ENCODE measurements at regions not wholly inside any gene's neighbourhood (a gene's known extent, or its start where the extent isn't known, plus 50 kb on each side); places are given as distances from the start of the nearest gene placed in this dataset.

GRCh38 chr5:174424219-174425053 is 299.9 kb upstream of the MSX2 start:
- in situ Hi-C loops (cut with MboI; ENCODE audit: low sequenced_read_pairs) = loop anchor here (25.0 kb wide), 1 partner anchor 513 kb away; no protein-coding TSS in a partner anchor
- Histone ChIP-seq H3K27me3 (ENCODE audit: low read depth) (peaks cover 7% of the 10 kb centered on the region; the same call in 1 of the 2 replicates), H3K4me1 (no peaks in the 10 kb centered on the region)

GRCh38 chr5:174425271-174425963 is 299.0 kb upstream of the MSX2 start:
- Histone ChIP-seq H3K9me3 (no peaks in the 10 kb centered on the region), H3K27me3 (ENCODE audit: low read depth) (peaks cover 7% of the 10 kb centered on the region), H3K4me3 (no peak overlapping the region), H3K4me1 (no peaks in the 10 kb centered on the region), H3K36me3 (replicated peaks) (no peaks in the 10 kb centered on the region)
- no peak for DNase-seq (ENCODE audit: low spot score in 2 of 2)
- in situ Hi-C loops (cut with MboI; ENCODE audit: low sequenced_read_pairs) = no loop called here

More at GRCh38 chr5:174424219-174425053, 299.9 kb upstream of the MSX2 start:
- no peaks in the 10 kb centered on the region for H3K9me3 ChIP-seq
- no peaks in the 10 kb centered on the region for H3K36me3 ChIP-seq (replicated peaks)
- no peak for DNase-seq (ENCODE audit: low spot score in 2 of 2)
- no peak overlapping the region for H3K4me3 ChIP-seq

DNA sequence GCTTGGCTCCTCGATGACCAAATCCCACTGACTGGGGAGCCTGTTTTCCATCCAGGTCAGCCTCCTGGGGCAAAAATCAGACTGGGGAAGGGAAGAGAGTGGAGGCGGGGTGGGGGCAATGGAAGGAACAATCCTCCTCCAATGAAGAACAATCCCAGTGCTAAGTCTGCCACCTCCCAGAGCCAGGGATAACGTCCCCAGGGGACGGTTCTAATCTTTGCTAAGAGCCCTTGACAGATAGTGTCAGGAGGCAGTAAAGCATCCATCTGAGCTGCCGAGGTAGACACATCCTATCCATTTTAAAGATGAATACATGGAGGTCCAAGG is 298.5 kb upstream of the MSX2 start:
- Histone ChIP-seq H3K36me3 (replicated peaks) (no peaks in the 10 kb centered on the region), H3K4me3 (no peak overlapping the region), H3K4me1 (no peaks in the 10 kb centered on the region), H3K27me3 (ENCODE audit: low read depth) (peaks cover 7% of the 10 kb centered on the region), H3K9me3 (no peaks in the 10 kb centered on the region)
- in situ Hi-C loops (cut with MboI; ENCODE audit: low sequenced_read_pairs) = no loop called here
- DNase-seq (ENCODE audit: low spot score in 2 of 2) = no peak

DNA sequence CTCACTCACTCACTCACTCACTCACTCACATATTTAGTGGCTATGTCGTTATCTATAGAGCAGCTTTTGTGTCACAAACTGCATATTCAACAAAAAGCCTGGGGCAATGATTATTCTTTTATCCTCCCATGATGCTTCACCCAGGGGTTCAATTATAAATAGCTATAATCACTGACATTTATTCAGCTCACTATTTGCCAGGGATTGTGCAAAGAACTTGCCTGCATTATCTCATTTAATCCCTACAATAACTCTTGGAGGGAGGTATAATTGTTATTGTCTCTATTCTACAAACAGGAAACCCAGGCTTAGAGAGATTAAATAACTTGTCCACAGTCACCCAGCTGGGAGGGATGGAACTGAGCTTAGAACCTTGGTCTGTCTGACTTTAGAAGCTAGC is 298.0 kb upstream of the MSX2 start:
- Histone ChIP-seq H3K4me1 (no peaks in the 10 kb centered on the region), H3K4me3 (no peak overlapping the region), H3K36me3 (replicated peaks) (no peaks in the 10 kb centered on the region), H3K9me3 (no peaks in the 10 kb centered on the region), H3K27me3 (ENCODE audit: low read depth) (peaks cover 7% of the 10 kb centered on the region)
- in situ Hi-C loops (cut with MboI; ENCODE audit: low sequenced_read_pairs) = no loop called here
- peak in 1 of 2 experiments; percentile 5 for DNase-seq (ENCODE audit: low spot score in 2 of 2)

DNA sequence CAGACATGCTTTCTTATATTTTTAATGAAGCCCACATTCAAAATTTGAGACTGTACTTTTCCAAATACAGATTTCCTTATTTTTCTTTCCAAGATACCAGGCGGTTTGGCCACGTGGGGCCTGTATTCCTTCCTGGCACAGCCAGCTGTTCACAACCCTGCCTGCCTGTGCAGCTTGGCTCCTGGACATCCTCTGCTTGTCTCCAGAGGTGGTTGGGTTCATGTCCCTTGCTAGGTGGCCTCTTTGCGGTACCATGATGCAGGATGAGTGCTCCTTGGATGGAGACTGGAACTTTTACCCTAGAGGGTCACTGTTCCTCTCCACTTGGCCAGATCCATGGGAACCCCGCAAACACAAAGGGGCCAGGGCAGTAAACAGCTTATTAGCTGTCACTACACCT is 297.5 kb upstream of the MSX2 start:
- no peaks in the 10 kb centered on the region for H3K4me1 ChIP-seq
- no peaks in the 10 kb centered on the region for H3K9me3 ChIP-seq
- no peak overlapping the region for H3K4me3 ChIP-seq
- no peaks in the 10 kb centered on the region for H3K36me3 ChIP-seq (replicated peaks)
- in situ Hi-C loops (cut with MboI; ENCODE audit: low sequenced_read_pairs) = no loop called here
- peaks cover 7% of the 10 kb centered on the region for H3K27me3 ChIP-seq (ENCODE audit: low read depth)
- no peak for DNase-seq (ENCODE audit: low spot score in 2 of 2)

DNA sequence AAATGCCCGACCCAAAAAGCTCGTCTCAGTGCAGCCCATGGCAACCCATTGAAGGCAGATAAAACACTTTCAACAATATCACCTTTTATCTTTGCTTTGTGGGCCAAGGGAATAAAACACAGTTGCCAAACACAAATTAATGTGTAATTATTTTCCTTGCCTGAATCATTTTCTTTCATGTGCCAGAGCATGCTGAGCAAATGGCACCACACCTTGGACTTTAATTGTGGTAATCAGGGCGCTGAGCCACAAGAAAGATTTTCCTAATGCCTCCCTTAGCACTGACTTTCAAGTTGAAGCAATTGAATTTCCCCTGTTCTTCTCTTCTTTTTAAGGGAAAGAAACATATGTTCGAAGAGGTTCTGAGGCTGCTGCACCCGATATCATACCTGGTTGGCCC is 297.1 kb upstream of the MSX2 start:
- Histone ChIP-seq H3K4me3 (no peak overlapping the region), H3K27me3 (ENCODE audit: low read depth) (peaks cover 7% of the 10 kb centered on the region), H3K9me3 (no peaks in the 10 kb centered on the region), H3K36me3 (replicated peaks) (no peaks in the 10 kb centered on the region), H3K4me1 (no peaks in the 10 kb centered on the region)
- in situ Hi-C loops (cut with MboI; ENCODE audit: low sequenced_read_pairs) = no loop called here
- DNase-seq (ENCODE audit: low spot score in 2 of 2) = no peak

- no peak overlapping the region for H3K4me3 ChIP-seq
- H3K4me1 ChIP-seq = no peaks in the 10 kb centered on the region
- in situ Hi-C loops (cut with MboI; ENCODE audit: low sequenced_read_pairs) = no loop called here
- H3K9me3 ChIP-seq = no peaks in the 10 kb centered on the region
- H3K36me3 ChIP-seq (replicated peaks) = no peaks in the 10 kb centered on the region
- no peak for DNase-seq (ENCODE audit: low spot score in 2 of 2)
- H3K27me3 ChIP-seq (ENCODE audit: low read depth) = peaks cover 7% of the 10 kb centered on the region
Observed at GRCh38 chr5:174428895-174429294, 295.5 kb upstream of the MSX2 start.

GRCh38 chr5:174430940-174431339 is 293.4 kb upstream of the MSX2 start:
- Histone ChIP-seq H3K27me3 (ENCODE audit: low read depth) (no peaks in the 10 kb centered on the region; the same call in none of the 2 replicates), H3K4me3 (no peak overlapping the region), H3K9me3 (no peaks in the 10 kb centered on the region), H3K4me1 (no peaks in the 10 kb centered on the region), H3K36me3 (replicated peaks) (no peaks in the 10 kb centered on the region)
- in situ Hi-C loops (cut with MboI; ENCODE audit: low sequenced_read_pairs) = no loop called here
- no peak for DNase-seq (ENCODE audit: low spot score in 2 of 2)

- Histone ChIP-seq H3K9me3 (no peaks in the 10 kb centered on the region), H3K36me3 (replicated peaks) (no peaks in the 10 kb centered on the region), H3K4me1 (no peaks in the 10 kb centered on the region), H3K27me3 (ENCODE audit: low read depth) (no peaks in the 10 kb centered on the region; the same call in none of the 2 replicates), H3K4me3 (no peak overlapping the region)
- in situ Hi-C loops (cut with MboI; ENCODE audit: low sequenced_read_pairs) = no loop called here
- no peak for DNase-seq (ENCODE audit: low spot score in 2 of 2)
Observed at GRCh38 chr5:174431504-174431903, 292.9 kb upstream of the MSX2 start.

DNA sequence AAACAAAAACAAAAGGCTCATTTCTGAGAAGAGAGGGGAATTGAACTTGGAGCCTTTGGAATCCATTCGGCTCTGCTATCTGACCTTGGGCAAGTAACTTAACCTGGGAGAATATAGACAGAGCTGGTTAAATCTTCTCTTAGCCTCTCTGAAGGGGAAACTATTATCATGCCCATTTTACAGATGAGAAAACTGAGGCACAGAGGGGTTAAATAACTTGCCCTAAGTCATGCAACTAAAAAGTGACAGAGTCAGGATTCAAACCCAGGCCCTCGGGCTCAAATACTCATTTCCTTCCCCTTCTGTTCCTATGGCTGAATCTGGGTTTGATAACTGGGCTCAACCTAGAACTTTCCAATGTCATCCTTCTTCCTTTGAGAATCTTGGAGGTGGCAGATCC is 291.3 kb upstream of the MSX2 start:
- Histone ChIP-seq H3K36me3 (replicated peaks) (no peaks in the 10 kb centered on the region), H3K4me3 (no peak overlapping the region), H3K4me1 (no peaks in the 10 kb centered on the region)

DNA sequence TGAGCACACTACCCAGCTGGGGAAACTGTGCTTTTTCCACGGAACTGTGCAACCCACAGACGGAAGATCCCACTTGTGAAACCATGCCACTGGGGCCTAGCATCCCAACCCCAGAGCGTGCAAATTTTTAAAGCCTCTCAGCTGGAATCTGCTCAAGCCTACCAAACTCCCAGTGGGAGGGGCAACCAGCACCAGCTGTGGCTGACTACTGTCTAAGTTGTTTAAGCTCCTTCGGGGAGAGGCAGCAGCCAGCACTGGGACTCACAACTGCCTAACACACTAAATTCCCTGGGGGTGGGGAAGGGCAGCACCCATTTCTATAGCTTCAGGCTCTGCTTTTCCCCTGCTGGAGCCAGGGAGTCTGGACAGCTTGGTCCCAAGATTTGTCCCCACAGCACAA is 287.6 kb upstream of the MSX2 start:
- in situ Hi-C loops (cut with MboI; ENCODE audit: low sequenced_read_pairs) = no loop called here
- Histone ChIP-seq H3K4me3 (no peak overlapping the region), H3K36me3 (replicated peaks) (no peaks in the 10 kb centered on the region), H3K9me3 (no peaks in the 10 kb centered on the region), H3K27me3 (ENCODE audit: low read depth) (no peaks in the 10 kb centered on the region), H3K4me1 (no peaks in the 10 kb centered on the region)
- no peak for DNase-seq (ENCODE audit: low spot score in 2 of 2)

More for the DNA sequence above, 291.3 kb upstream of the MSX2 start:
- DNase-seq (ENCODE audit: low spot score in 2 of 2) = no peak
- Histone ChIP-seq H3K27me3 (ENCODE audit: low read depth) (no peaks in the 10 kb centered on the region; the same call in none of the 2 replicates), H3K9me3 (no peaks in the 10 kb centered on the region)
- in situ Hi-C loops (cut with MboI; ENCODE audit: low sequenced_read_pairs) = no loop called here

DNA sequence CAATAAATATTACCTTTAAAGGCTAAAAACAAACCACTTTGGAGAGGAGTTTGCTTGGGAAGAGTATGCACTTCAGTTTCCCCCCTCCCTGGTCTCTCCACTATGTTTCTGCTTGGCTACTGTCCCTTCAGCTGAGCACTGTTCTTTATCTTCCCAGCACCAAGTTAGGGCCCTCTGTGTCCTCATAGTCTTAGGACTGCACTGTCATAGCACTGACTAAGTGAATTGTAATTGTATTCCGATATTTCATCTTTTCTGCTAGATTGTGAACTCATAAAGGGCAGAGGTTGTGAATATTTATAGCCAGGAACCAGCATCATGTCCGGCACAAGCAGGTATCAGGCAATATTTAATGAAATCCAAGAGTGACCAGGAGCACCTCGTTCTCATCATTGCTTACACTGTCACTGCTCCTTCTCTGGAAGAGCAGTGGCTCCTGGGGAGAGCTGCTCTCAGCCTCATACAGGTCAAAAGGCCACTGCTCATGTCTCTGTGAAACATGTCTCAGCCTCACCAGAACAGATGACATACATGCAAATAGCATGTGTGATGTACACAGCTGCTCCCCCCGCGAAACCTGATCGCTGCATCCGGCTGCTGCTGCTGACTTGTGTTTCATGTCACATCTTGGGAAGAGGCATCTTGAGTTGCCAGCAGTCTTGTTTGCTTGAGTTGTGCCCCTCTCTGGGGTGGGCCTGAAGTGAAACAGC is 279.7 kb upstream of the MSX2 start:
- H3K36me3 ChIP-seq (replicated peaks) = no peaks in the 10 kb centered on the region
- in situ Hi-C loops (cut with MboI; ENCODE audit: low sequenced_read_pairs) = no loop called here
- DNase-seq (ENCODE audit: low spot score in 2 of 2) = no peak
- no peaks in the 10 kb centered on the region for H3K27me3 ChIP-seq (ENCODE audit: low read depth)
- H3K4me1 ChIP-seq = no peaks in the 10 kb centered on the region
- H3K4me3 ChIP-seq = no peak overlapping the region
- H3K9me3 ChIP-seq = no peaks in the 10 kb centered on the region

GRCh38 chr5:174446446-174446845 is 277.9 kb upstream of the MSX2 start:
- no peaks in the 10 kb centered on the region for H3K4me1 ChIP-seq
- no peaks in the 10 kb centered on the region for H3K36me3 ChIP-seq (replicated peaks)
- H3K4me3 ChIP-seq = no peak overlapping the region
- H3K9me3 ChIP-seq = no peaks in the 10 kb centered on the region
- in situ Hi-C loops (cut with MboI; ENCODE audit: low sequenced_read_pairs) = no loop called here
- H3K27me3 ChIP-seq (ENCODE audit: low read depth) = no peaks in the 10 kb centered on the region
- no peak for DNase-seq (ENCODE audit: low spot score in 2 of 2)

DNA sequence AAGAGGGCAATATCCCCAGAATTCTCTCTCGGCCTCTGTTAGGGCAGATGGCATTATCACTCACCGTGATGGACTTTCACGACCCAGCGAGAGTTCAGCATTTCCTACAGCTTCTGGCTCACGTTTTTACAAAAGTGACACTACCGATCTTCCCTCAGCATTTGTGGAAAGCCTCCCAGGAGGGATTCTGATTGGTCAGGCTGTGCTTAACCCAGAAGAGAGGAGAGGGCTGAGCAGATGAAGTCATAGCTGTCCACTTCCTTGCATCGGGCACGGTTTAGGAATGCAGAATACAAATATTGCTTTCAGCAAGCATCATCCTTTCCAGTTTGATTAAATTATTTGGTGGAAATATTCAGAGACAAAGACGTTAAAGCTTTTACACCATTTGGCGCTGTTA is 277.4 kb upstream of the MSX2 start:
- H3K9me3 ChIP-seq = no peaks in the 10 kb centered on the region
- in situ Hi-C loops (cut with MboI; ENCODE audit: low sequenced_read_pairs) = no loop called here
- no peaks in the 10 kb centered on the region for H3K4me1 ChIP-seq
- no peak overlapping the region for H3K4me3 ChIP-seq
- no peaks in the 10 kb centered on the region for H3K36me3 ChIP-seq (replicated peaks)
- H3K27me3 ChIP-seq (ENCODE audit: low read depth) = no peaks in the 10 kb centered on the region
- no peak for DNase-seq (ENCODE audit: low spot score in 2 of 2)

All from HAP-1 (cell line).